GM12873 (cell line): ENCODE measurements at regions not wholly inside any gene's neighbourhood (a gene's known extent, or its start where the extent isn't known, plus 50 kb on each side); places are given as distances from the start of the nearest gene placed in this dataset.

Source experiments
- TF ChIP-seq, protein P1 (sequence below): IDR thresholded peaks from 2 replicates; pipeline ENCODE4 v1.5.1; 2012; ENCODE audit warnings: low read depth, mild to moderate bottlenecking, moderate library complexity, low read length, control low read depth; ENCODE audit not compliant: insufficient read depth; ENCODE audit errors: missing control alignments

DNA sequence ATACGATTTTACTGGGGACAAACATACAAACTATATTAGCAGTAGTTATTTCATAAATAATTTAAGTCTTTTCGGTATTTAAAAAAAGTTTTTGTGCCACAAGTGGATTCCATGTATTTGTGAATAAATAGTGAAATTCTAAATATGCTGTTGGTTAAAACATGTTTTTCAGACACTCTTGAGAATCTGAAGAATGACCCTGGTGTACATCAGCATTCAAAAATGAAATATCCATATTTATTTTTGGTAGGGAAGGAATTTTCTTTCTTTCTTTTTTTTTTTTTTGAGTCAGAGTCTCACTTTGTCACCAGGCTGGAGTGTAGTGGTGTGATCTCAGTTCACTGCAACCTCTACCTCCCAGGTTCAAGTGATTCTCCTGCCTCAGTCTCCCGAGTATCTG is 136.1 kb upstream of the CDK6 start:
- TF ChIP-seq, protein P1, sequence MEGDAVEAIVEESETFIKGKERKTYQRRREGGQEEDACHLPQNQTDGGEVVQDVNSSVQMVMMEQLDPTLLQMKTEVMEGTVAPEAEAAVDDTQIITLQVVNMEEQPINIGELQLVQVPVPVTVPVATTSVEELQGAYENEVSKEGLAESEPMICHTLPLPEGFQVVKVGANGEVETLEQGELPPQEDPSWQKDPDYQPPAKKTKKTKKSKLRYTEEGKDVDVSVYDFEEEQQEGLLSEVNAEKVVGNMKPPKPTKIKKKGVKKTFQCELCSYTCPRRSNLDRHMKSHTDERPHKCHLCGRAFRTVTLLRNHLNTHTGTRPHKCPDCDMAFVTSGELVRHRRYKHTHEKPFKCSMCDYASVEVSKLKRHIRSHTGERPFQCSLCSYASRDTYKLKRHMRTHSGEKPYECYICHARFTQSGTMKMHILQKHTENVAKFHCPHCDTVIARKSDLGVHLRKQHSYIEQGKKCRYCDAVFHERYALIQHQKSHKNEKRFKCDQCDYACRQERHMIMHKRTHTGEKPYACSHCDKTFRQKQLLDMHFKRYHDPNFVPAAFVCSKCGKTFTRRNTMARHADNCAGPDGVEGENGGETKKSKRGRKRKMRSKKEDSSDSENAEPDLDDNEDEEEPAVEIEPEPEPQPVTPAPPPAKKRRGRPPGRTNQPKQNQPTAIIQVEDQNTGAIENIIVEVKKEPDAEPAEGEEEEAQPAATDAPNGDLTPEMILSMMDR = no peak

DNA sequence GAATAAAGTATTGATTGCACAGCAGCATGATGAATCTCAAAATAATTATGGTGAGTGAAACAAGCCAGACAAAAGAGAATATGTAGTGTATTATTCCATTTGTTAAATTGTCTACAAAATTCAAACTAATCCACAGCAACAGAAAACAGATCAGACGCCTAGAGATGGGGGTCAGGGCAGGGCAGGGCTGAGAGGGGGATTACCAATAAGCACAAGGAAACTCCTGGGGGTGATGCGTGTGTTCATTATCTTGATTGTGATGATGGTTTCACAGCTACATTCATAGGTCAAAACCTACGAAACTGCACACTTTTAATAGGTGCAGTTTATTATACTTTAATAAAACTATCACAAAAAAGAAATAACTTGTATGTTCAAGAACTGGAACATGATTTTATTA is 132.7 kb upstream of the CDK6 start:
- TF ChIP-seq, protein P1 = no peak

DNA sequence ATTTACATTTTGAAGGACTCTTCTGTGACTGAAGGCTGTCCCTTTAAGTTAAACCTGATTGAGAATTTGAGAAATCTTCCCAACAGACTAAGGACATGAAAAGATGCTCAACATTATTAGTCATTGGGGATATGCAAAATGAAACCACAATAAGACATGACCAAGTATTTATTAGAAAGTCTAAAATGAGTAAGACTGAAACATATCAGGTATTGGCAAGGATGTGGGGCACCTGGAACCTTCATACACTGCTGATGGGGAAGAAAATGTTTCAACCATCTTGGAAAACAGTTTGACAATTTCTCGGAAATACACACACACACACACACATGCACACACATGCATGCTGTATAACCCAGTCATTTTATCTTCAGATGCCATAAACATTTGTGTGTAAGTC is 132.1 kb upstream of the CDK6 start:
- TF ChIP-seq, protein P1 = no peak

DNA sequence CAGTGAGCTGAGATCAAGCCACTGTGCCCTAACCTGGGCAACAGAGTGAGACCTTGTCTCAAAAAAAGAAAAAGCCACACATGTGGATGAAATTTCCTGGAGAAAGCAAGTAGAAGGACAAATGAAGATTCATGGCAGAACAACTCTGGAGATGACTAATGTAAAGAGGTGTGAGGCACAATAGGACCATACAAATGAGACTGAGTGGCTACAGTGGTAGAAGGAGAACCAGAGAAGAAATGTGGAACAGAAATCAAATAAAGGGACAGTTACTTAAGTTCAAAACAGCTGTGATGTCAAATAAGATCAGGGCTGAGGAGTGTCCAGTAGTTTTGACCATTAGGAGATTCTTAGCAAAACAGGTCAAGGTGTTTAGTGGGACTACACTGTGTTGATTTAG is 130.9 kb upstream of the CDK6 start:
- TF ChIP-seq, protein P1 = no peak

DNA sequence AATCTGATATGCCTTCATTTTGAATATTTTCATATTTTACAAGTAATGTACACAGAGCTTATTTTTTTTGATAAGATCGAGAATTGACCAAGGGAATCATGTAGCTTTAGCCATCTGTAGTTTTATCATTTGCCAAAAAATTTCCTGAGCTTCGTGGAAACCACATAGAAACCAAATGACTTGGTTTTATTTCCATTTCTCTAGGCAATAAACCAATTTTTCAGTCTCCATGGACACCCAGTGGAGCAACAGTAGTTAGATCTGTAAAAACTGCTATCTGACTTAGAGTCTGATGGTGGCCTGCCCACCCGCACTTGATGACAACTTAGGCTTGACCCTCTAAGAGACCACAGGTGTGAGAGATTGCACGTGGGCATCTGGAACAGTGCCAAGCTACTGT is 127.8 kb upstream of the CDK6 start:
- TF ChIP-seq, protein P1 = no peak

DNA sequence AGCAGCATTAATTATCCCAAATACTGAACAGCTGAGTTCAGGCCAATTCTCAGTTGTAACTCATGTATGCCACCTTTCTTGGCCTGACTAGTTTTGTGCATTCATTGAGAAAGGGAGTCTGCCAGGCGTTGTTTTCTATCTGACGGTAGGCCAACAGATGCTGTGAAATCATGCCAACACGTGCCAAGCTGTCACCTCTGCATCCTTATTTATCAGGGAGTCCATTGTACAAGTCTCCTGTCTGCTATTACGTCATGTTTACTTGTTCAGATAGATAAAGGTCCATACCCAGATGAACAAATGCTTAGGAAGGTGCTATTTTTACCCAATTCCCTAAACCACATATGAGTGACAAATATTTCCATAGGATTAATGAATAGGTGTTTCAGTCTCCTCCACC is 127.2 kb upstream of the CDK6 start:
- TF ChIP-seq, protein P1 = no peak

DNA sequence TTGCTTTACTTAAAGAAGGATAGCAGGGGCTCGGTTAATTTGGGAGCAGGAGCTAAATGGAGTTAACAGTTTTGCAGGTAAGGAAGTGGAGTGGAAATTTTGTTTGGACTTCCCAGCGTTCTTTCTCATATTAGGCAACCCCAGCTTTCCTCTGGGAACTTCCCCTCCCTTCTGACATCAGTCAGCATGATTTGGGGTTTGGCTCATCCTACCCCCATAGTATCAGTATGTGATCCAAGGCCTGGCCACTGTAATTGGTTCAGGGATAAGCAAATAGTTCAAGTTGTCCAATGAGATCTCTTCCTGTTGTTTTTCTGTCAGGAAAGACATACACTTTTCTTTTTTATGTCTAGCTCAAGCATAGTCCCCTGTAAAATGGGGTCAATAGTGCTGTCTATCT is 125.6 kb upstream of the CDK6 start:
- TF ChIP-seq, protein P1 = no peak
